ENCODE measurements at regions not wholly inside any gene's neighbourhood (a gene's known extent, or its start where the extent isn't known, plus 50 kb on each side); places are given as distances from the start of the nearest gene placed in this dataset.

GRCh38 chr9:108477529-108478006, 378.2 kb downstream of the ACTL7B start (continued):
- TF ChIP-seq PRDM10 (tag by site-specific recombination; IDR thresholded peaks at IDR 0.05), result peak; percentile 41; the same call in 1 of the 2 replicates
- TF ChIP-seq SCRT2 (tag by site-specific recombination; IDR thresholded peaks at IDR 0.05), result peak; percentile 28; the same call in 1 of the 2 replicates
- TF ChIP-seq ZNF394 (tag by site-specific recombination; IDR thresholded peaks at IDR 0.05; ENCODE audit: borderline replicate concordance), result peak; percentile 64; the same call in 1 of the 2 replicates
- TF ChIP-seq ZSCAN16 (tag by site-specific recombination; IDR thresholded peaks at IDR 0.05), result no peak
- no peak for TF ChIP-seq ZNF785 (tag by site-specific recombination; IDR thresholded peaks at IDR 0.05)
- TF ChIP-seq RBAK (tag by site-specific recombination; IDR thresholded peaks at IDR 0.05), result no peak
- no peak for TF ChIP-seq ZNF549 (tag by site-specific recombination; IDR thresholded peaks at IDR 0.05)
- no peak for TF ChIP-seq ZNF292 (tag by site-specific recombination; IDR thresholded peaks at IDR 0.05; ENCODE audit: borderline replicate concordance, low read depth)
- TF ChIP-seq YY1 (tag by site-specific recombination; IDR thresholded peaks at IDR 0.05), result no peak
- TF ChIP-seq ZNF426 (tag by site-specific recombination; IDR thresholded peaks at IDR 0.05), result no peak
- TF ChIP-seq ZNF623 (tag by site-specific recombination; IDR thresholded peaks at IDR 0.05), result no peak
- 0 out of 2 replicates have a peak, but pooled peaks have one; percentile 17 for TF ChIP-seq ZIC2 (tag by site-specific recombination; IDR thresholded peaks at IDR 0.05)
- TF ChIP-seq ZNF341 (tag by site-specific recombination; IDR thresholded peaks at IDR 0.05; ENCODE audit: low read depth), result no peak
- peak; percentile 32; the same call in 1 of the 2 replicates for TF ChIP-seq KLF10 (tag by site-specific recombination; IDR thresholded peaks at IDR 0.05)
- no peak for TF ChIP-seq ZNF280C (tag by site-specific recombination; IDR thresholded peaks at IDR 0.05)
- no peak for TF ChIP-seq HOXA7 (CRISPR knock-in tag; IDR thresholded peaks at IDR 0.05; ENCODE audit: borderline replicate concordance)
- TF ChIP-seq ZNF184 (tag by site-specific recombination; IDR thresholded peaks at IDR 0.05), result 0 out of 2 replicates have a peak, but pooled peaks have one; percentile 8
- TF ChIP-seq ZNF121 (tag by site-specific recombination; IDR thresholded peaks at IDR 0.05), result no peak
- TF ChIP-seq KLF17 (tag by site-specific recombination; IDR thresholded peaks at IDR 0.05), result peak; percentile 79; the same call in 1 of the 2 replicates
- peak; percentile 60; the same call in 1 of the 2 replicates for TF ChIP-seq ZNF488 (tag by site-specific recombination; IDR thresholded peaks at IDR 0.05)
- TF ChIP-seq ZBTB1 (tag by site-specific recombination; IDR thresholded peaks at IDR 0.05), result 0 out of 2 replicates have a peak, but pooled peaks have one; percentile 73
- no peak for TF ChIP-seq ZNF140 (tag by site-specific recombination; IDR thresholded peaks at IDR 0.05)
- TF ChIP-seq ZNF629 (tag by site-specific recombination; IDR thresholded peaks at IDR 0.05), result peak; percentile 93
- TF ChIP-seq ZNF362 (tag by site-specific recombination; IDR thresholded peaks at IDR 0.05), result peak; percentile 43; the same call in 1 of the 2 replicates
- TF ChIP-seq GLI2 (tag by site-specific recombination; IDR thresholded peaks at IDR 0.05; ENCODE audit: borderline replicate concordance, low read depth), result peak; percentile 93
- no peak for TF ChIP-seq MYNN (tag by site-specific recombination; IDR thresholded peaks at IDR 0.05; ENCODE audit: borderline replicate concordance)
- TF ChIP-seq ATF2 (tag by site-specific recombination; IDR thresholded peaks at IDR 0.05; ENCODE audit: low read depth), result peak; percentile 45; the same call in 1 of the 2 replicates
- peak; percentile 94; the same call in 1 of the 2 replicates for TF ChIP-seq ZSCAN23 (tag by site-specific recombination; IDR thresholded peaks at IDR 0.05)
